ENCODE measurements at regions not wholly inside any gene's neighbourhood (a gene's known extent, or its start where the extent isn't known, plus 50 kb on each side); places are given as distances from the start of the nearest gene placed in this dataset.

DNA sequence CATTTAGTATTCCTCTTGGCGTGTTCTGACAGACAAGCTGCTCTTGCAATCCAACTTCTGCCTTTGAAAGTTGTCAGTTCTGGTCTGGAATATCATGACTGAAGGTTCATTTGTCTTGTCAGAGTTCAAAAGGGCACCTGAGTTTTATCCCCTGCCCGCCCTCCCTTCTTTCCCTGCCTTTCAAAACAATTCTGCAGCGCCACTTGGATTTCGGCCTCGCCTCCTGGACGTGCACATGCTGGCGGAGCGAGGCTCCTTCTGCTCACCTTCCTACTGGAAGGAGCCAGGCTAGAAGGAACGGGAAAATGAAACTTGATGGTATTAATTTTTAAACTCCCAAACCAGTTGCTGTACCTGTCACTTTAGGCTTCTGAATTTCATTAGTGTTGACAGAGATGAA lies 55.7 kb upstream of the HDGFL1 start:
- TF ChIP-seq, protein P1, sequence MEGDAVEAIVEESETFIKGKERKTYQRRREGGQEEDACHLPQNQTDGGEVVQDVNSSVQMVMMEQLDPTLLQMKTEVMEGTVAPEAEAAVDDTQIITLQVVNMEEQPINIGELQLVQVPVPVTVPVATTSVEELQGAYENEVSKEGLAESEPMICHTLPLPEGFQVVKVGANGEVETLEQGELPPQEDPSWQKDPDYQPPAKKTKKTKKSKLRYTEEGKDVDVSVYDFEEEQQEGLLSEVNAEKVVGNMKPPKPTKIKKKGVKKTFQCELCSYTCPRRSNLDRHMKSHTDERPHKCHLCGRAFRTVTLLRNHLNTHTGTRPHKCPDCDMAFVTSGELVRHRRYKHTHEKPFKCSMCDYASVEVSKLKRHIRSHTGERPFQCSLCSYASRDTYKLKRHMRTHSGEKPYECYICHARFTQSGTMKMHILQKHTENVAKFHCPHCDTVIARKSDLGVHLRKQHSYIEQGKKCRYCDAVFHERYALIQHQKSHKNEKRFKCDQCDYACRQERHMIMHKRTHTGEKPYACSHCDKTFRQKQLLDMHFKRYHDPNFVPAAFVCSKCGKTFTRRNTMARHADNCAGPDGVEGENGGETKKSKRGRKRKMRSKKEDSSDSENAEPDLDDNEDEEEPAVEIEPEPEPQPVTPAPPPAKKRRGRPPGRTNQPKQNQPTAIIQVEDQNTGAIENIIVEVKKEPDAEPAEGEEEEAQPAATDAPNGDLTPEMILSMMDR (IDR thresholded peaks at IDR 0.05; ENCODE audit: extremely low read depth, missing control alignments), result no peak
- DNase-seq (ENCODE audit: low spot score), result no peak

DNA sequence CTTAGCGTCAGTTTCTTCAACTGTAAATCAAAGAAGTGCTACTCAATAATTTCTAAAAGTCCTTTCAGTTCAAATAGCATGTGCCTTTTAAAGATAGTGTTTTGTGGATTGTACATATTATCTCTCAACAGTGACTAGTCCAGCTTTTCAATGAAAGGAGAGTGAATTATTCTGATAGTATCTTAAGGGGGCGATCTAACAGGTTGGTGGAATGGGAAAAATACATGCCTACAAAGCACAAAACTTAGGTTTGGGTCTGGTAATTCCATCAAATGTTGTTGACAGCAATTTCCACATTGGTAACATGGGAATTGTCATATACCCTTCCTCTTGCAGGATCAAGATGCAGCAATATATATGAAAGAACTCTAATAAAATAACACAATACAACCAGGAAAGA lies 50.1 kb upstream of the HDGFL1 start:
- TF ChIP-seq, protein P1 (IDR thresholded peaks at IDR 0.05; ENCODE audit: extremely low read depth, missing control alignments), result no peak
- DNase-seq (ENCODE audit: low spot score), result no peak

Data from GM20000 (cell line).